C4-2B (cell line): ENCODE measurements at regions not wholly inside any gene's neighbourhood (a gene's known extent, or its start where the extent isn't known, plus 50 kb on each side); places are given as distances from the start of the nearest gene placed in this dataset.
"Not testable (repeated sequence)": the region's sequence is repeated elsewhere in the genome, so short reads cannot be mapped to it uniquely, and the experiment has no call there.

ENCODE experiments used
- H3K27ac ChIP-seq: fragments of 450-650 bp; 2 replicates; pipeline ENCODE4 v1.5.1; 2017
- CTCF ChIP-seq: fragments of 450-650 bp; conservative IDR thresholded peaks from 2 replicates; pipeline ENCODE4 v1.5.1; 2017; ENCODE audit warnings: mild to moderate bottlenecking
- ZFX ChIP-seq: fragments of 450-650 bp; IDR thresholded peaks from 2 replicates; pipeline ENCODE4 v1.6.1; 2017

- TF ChIP-seq CTCF (no peak), ZFX (no peak)
- H3K27ac ChIP-seq = no peak overlapping the region
Measured at GRCh38 chr7:119643558-119643957, 629.4 kb upstream of the KCND2 start.

DNA sequence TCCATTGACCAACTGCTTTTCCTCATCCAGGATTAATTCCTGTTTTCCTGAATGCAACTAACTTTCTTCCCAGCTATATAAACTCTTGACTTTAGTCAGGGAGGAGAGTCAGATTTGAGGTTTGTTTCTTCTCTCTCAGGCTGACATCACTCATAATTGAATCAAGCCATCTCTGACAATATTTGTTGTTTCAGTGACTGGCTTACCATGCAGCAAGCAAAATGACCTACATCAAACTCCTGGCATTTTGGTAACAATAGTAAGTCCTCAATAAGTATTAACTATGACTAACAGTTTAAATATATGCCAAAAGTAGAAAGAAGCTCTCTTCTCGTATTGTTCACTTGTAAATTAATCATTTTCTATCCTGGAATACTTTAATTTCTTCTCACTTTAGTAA, 625.7 kb upstream of the KCND2 start:
- H3K27ac ChIP-seq = no peak overlapping the region
- no peak for TF ChIP-seq CTCF
- TF ChIP-seq ZFX = no peak

GRCh38 chr7:119648752-119649151, 624.2 kb upstream of the KCND2 start:
- not testable (repeated sequence) for H3K27ac ChIP-seq

- TF ChIP-seq CTCF = no peak
- TF ChIP-seq ZFX = no peak
Measured at GRCh38 chr7:119660080-119660479, 612.9 kb upstream of the KCND2 start.

GRCh38 chr7:119664601-119665000, 608.4 kb upstream of the KCND2 start:
- no peak for TF ChIP-seq CTCF
- no peak for TF ChIP-seq ZFX
- no peak overlapping the region for H3K27ac ChIP-seq

More at GRCh38 chr7:119660080-119660479, 612.9 kb upstream of the KCND2 start:
- H3K27ac ChIP-seq = no peak overlapping the region

DNA sequence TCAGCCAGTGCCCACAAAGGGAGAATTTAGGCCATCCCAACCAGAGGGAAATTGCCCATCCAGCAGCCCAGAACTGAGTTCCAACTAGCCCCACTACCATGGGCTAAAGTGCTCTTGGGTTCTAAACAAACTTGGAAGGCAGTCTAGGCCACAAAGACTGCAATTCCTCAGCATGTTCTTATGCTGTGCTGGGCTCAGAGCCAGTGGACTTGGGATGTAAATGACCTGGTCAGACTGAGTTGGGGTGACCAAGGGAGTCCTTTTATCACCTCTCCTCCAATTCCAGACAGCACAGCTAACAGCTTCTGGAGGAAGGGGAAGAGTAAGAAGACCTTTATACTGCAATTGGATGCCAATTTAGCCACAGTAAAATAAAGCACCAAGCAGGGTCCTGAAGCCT, 607.2 kb upstream of the KCND2 start:
- no peak overlapping the region for H3K27ac ChIP-seq
- TF ChIP-seq ZFX (no peak), CTCF (no peak)

DNA sequence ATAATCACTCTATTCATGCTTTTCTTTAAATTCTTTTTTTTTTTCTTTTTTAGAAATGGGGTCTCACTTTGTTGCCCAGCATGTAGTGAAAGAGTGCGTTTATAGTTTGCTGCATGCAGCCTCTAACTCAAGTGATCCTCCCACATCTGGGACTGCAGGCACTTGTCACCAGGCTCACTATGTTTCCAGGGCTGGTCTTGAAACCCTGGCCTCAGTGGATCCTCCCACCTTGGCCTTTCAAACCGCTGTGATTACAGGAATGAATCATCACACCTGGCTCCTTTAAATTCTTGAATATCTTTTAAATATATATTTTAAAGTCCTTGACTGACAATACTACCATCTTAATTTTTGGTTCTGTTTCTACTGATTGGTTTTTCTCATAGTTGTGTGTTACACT, 591.6 kb upstream of the KCND2 start:
- TF ChIP-seq ZFX (no peak), CTCF (no peak)

GRCh38 chr7:119684763-119685162, 588.2 kb upstream of the KCND2 start:
- TF ChIP-seq ZFX (no peak), CTCF (no peak)
- H3K27ac ChIP-seq = no peak overlapping the region

More for the DNA sequence above, 591.6 kb upstream of the KCND2 start:
- no peak overlapping the region for H3K27ac ChIP-seq
